HepG2 (cell line): ENCODE measurements at regions not wholly inside any gene's neighbourhood (a gene's known extent, or its start where the extent isn't known, plus 50 kb on each side); places are given as distances from the start of the nearest gene placed in this dataset.

ENCODE experiments used
- ARID3A ChIP-seq: IDR thresholded peaks from 2 replicates; pipeline ENCODE4 v1.6.1; 2012; ENCODE audit warnings: low read depth, low read length, improper control_type of control experiment
- CBX2 ChIP-seq, 2 experiments: fragments of 200-600 bp in 1 of 2; sonication (generic); formaldehyde crosslinking in 1 of 2; IDR thresholded peaks; 2 replicates each; pipeline versions ENCODE4 v1.7.0 to v1.8.1; 2018 to 2022; ENCODE audit warnings: low read depth in 2 of 2, low read length in 1 of 2, mild to moderate bottlenecking in 1 of 2, missing genetic modification reagents in 1 of 2
- CC2D1A ChIP-seq: sonication (generic); formaldehyde crosslinking; IDR thresholded peaks from 2 replicates; pipeline ENCODE4 v1.8.1; 2023; ENCODE audit warnings: mild to moderate bottlenecking, missing genetic modification reagents
- ETV6 ChIP-seq: sonication (generic); formaldehyde crosslinking; conservative IDR thresholded peaks from 2 replicates; pipeline ENCODE4 v1.4.0; 2020; ENCODE audit warnings: missing genetic modification reagents
- HBP1 ChIP-seq: IDR thresholded peaks from 2 replicates; pipeline ENCODE4 v1.6.1; 2016; ENCODE audit warnings: low read depth, control low read depth
- HDAC1 ChIP-seq: sonication (generic); formaldehyde crosslinking; IDR thresholded peaks from 2 replicates; pipeline ENCODE4 v1.5.1; 2020; ENCODE audit warnings: mild to moderate bottlenecking, missing genetic modification reagents
- HES4 ChIP-seq: sonication (generic); formaldehyde crosslinking; IDR thresholded peaks from 2 replicates; pipeline ENCODE4 v1.9.0; 2021; ENCODE audit warnings: mild to moderate bottlenecking, missing genetic modification reagents, borderline replicate concordance
- ISL2 ChIP-seq: sonication (generic); formaldehyde crosslinking; IDR thresholded peaks from 2 replicates; pipeline ENCODE4 v1.5.0; 2020; ENCODE audit warnings: missing genetic modification reagents
- KAT7 ChIP-seq: IDR thresholded peaks from 2 replicates; pipeline ENCODE4 v1.6.1; 2018; ENCODE audit warnings: borderline replicate concordance, missing compliant biosample characterization
- MAX ChIP-seq: IDR thresholded peaks from 2 replicates; pipeline ENCODE4 v1.6.1; 2012; ENCODE audit warnings: inconsistent platforms
- MLXIP ChIP-seq: sonication (generic); formaldehyde crosslinking; IDR thresholded peaks from 2 replicates; pipeline ENCODE4 v1.9.0; 2021; ENCODE audit warnings: missing genetic modification reagents, borderline replicate concordance
- NCOR1 ChIP-seq: fragments of 200-600 bp; sonication (generic); IDR thresholded peaks from 2 replicates; pipeline ENCODE4 v1.7.0; 2017; ENCODE audit warnings: antibody characterized with exemption, low read length, borderline replicate concordance
- TBX3 ChIP-seq: fragments of 450-650 bp; IDR thresholded peaks from 2 replicates; pipeline ENCODE4 v1.6.1; 2017; ENCODE audit warnings: antibody characterized with exemption, mild to moderate bottlenecking, inconsistent platforms, borderline replicate concordance
- ZNF264 ChIP-seq: sonication (generic); formaldehyde crosslinking; IDR thresholded peaks from 2 replicates; pipeline ENCODE4 v1.4.0; 2020; ENCODE audit warnings: missing genetic modification reagents
- ZNF292 ChIP-seq: sonication (generic); formaldehyde crosslinking; IDR thresholded peaks from 2 replicates; pipeline ENCODE4 v1.8.1; 2022; ENCODE audit warnings: mild to moderate bottlenecking, low read depth, missing genetic modification reagents, borderline replicate concordance
- ZNF577 ChIP-seq: sonication (generic); formaldehyde crosslinking; IDR thresholded peaks from 2 replicates; pipeline ENCODE4 v1.4.0; 2020; ENCODE audit warnings: mild to moderate bottlenecking, low read depth, missing genetic modification reagents, borderline replicate concordance
- ZNF629 ChIP-seq: sonication (generic); formaldehyde crosslinking; conservative IDR thresholded peaks from 2 replicates; pipeline ENCODE4 v1.5.0; 2020; ENCODE audit warnings: missing genetic modification reagents
- ZNF850 ChIP-seq: sonication (generic); formaldehyde crosslinking; conservative IDR thresholded peaks from 2 replicates; pipeline ENCODE4 v1.9.0; 2021; ENCODE audit warnings: mild to moderate bottlenecking, missing genetic modification reagents
- ZZZ3 ChIP-seq: sonication (generic); formaldehyde crosslinking; IDR thresholded peaks from 2 replicates; pipeline ENCODE4 v1.4.0; 2020; ENCODE audit warnings: missing genetic modification reagents, mild to moderate bottlenecking, borderline replicate concordance
- TF ChIP-seq, protein P1 (sequence below): sonication (generic); formaldehyde crosslinking; IDR thresholded peaks from 2 replicates; pipeline ENCODE4 v1.4.0; 2020; ENCODE audit warnings: missing genetic modification reagents, borderline replicate concordance

GRCh38 chr2:234867882-234868285 lies 83.9 kb upstream of the SH3BP4 start (continued):
- TF ChIP-seq, protein P1, sequence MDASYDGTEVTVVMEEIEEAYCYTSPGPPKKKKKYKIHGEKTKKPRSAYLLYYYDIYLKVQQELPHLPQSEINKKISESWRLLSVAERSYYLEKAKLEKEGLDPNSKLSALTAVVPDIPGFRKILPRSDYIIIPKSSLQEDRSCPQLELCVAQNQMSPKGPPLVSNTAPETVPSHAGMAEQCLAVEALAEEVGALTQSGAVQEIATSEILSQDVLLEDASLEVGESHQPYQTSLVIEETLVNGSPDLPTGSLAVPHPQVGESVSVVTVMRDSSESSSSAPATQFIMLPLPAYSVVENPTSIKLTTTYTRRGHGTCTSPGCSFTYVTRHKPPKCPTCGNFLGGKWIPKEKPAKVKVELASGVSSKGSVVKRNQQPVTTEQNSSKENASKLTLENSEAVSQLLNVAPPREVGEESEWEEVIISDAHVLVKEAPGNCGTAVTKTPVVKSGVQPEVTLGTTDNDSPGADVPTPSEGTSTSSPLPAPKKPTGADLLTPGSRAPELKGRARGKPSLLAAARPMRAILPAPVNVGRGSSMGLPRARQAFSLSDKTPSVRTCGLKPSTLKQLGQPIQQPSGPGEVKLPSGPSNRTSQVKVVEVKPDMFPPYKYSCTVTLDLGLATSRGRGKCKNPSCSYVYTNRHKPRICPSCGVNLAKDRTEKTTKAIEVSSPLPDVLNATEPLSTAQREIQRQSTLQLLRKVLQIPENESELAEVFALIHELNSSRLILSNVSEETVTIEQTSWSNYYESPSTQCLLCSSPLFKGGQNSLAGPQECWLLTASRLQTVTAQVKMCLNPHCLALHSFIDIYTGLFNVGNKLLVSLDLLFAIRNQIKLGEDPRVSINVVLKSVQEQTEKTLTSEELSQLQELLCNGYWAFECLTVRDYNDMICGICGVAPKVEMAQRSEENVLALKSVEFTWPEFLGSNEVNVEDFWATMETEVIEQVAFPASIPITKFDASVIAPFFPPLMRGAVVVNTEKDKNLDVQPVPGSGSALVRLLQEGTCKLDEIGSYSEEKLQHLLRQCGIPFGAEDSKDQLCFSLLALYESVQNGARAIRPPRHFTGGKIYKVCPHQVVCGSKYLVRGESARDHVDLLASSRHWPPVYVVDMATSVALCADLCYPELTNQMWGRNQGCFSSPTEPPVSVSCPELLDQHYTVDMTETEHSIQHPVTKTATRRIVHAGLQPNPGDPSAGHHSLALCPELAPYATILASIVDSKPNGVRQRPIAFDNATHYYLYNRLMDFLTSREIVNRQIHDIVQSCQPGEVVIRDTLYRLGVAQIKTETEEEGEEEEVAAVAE (CRISPR knock-in tag), result 0 out of 2 replicates have a peak, but pooled peaks have one; percentile 37
- TF ChIP-seq ZNF629 (CRISPR knock-in tag) (peak; percentile 45; the same call in 1 of the 2 replicates), HBP1 (CRISPR knock-in tag) (no peak), CBX2 (IDR thresholded peaks at IDR 0.05; ENCODE audit: low read depth, low read length) (no peak), CBX2 (CRISPR knock-in tag; IDR thresholded peaks at IDR 0.05; ENCODE audit: low read depth) (no peak), HES4 (no peak), ZZZ3 (no peak), CC2D1A (CRISPR knock-in tag) (no peak), HDAC1 (peak; percentile 83), MLXIP (CRISPR knock-in tag) (no peak), NCOR1 (peak; percentile 95), ARID3A (peak; percentile 84), ISL2 (peak; percentile 98), ETV6 (CRISPR knock-in tag) (no peak), TBX3 (peak; percentile 94), KAT7 (CRISPR knock-in tag) (no peak), MAX (peak; percentile 83), ZNF577 (no peak), ZNF264 (CRISPR knock-in tag) (peak; percentile 85; the same call in 1 of the 2 replicates), ZNF292 (0 out of 2 replicates have a peak, but pooled peaks have one; percentile 82), ZNF850 (no peak)
